Mesendoderm (in vitro differentiated cells): ENCODE measurements at regions not wholly inside any gene's neighbourhood (a gene's known extent, or its start where the extent isn't known, plus 50 kb on each side); places are given as distances from the start of the nearest gene placed in this dataset.
"Not testable (repeated sequence)": the region's sequence is repeated elsewhere in the genome, so short reads cannot be mapped to it uniquely, and the experiment has no call there.

ENCODE experiments used
- DNase-seq: peaks from one replicate; pipeline ENCODE4 v3.0.0; 2013
- H2AK5ac ChIP-seq: 2 replicates; pipeline ENCODE4 v1.6.1; 2013; ENCODE audit warnings: low read length, inconsistent platforms
- H2BK120ac ChIP-seq: 2 replicates; pipeline ENCODE4 v1.6.1; 2013; ENCODE audit warnings: low read depth, mild to moderate bottlenecking, low read length, moderate library complexity, mixed read lengths
- H2BK15ac ChIP-seq: replicated peaks from 2 replicates; pipeline ENCODE4 v1.6.1; 2013; ENCODE audit warnings: low read depth, mild to moderate bottlenecking, moderate library complexity
- H2BK5ac ChIP-seq: 2 replicates; pipeline ENCODE4 v1.6.1; 2013; ENCODE audit warnings: low read length, inconsistent platforms
- H3K18ac ChIP-seq: 2 replicates; pipeline ENCODE4 v1.6.1; 2013; ENCODE audit warnings: mild to moderate bottlenecking, low read length, mixed read lengths
- H3K23ac ChIP-seq: one replicate; pipeline ENCODE4 v1.6.1; 2013; ENCODE audit warnings: low read length
- H3K27ac ChIP-seq: 2 replicates; pipeline ENCODE4 v1.5.1; 2013; ENCODE audit warnings: low read depth, mild to moderate bottlenecking, inconsistent platforms, low read length, moderate library complexity
- H3K27me3 ChIP-seq: 2 replicates; pipeline ENCODE4 v1.6.1; 2013; ENCODE audit warnings: low read length, control low read depth, mild to moderate bottlenecking, inconsistent platforms; ENCODE audit not compliant: insufficient read depth, poor library complexity
- H3K36me3 ChIP-seq: 2 replicates; pipeline ENCODE4 v1.6.1; 2013; ENCODE audit warnings: low read length, inconsistent platforms; ENCODE audit not compliant: control insufficient read depth, insufficient read depth
- H3K4ac ChIP-seq: one replicate; pipeline ENCODE4 v1.6.1; 2013; ENCODE audit warnings: low read depth, mild to moderate bottlenecking, low read length, moderate library complexity
- H3K4me1 ChIP-seq: 2 replicates; pipeline ENCODE4 v1.6.1; 2013; ENCODE audit warnings: low read depth, low read length, inconsistent platforms; ENCODE audit not compliant: control insufficient read depth
- H3K4me2 ChIP-seq: 2 replicates; pipeline ENCODE4 v1.6.1; 2013; ENCODE audit warnings: low read length
- H3K4me3 ChIP-seq: 2 replicates; pipeline ENCODE4 v1.5.1; 2013; ENCODE audit warnings: mild to moderate bottlenecking, low read length
- H3K56ac ChIP-seq: one replicate; pipeline ENCODE4 v1.6.1; 2013; ENCODE audit warnings: low read length
- H3K79me1 ChIP-seq: 2 replicates; pipeline ENCODE4 v1.6.1; 2013; ENCODE audit warnings: low read length, inconsistent platforms
- H3K79me2 ChIP-seq: 2 replicates; pipeline ENCODE4 v1.6.1; 2013; ENCODE audit warnings: mild to moderate bottlenecking, low read length; ENCODE audit not compliant: control insufficient read depth, insufficient read depth
- H3K9ac ChIP-seq: 2 replicates; pipeline ENCODE4 v1.6.1; 2013; ENCODE audit warnings: low read length, inconsistent platforms
- H4K5ac ChIP-seq: one replicate; pipeline ENCODE4 v1.6.1; 2013; ENCODE audit warnings: low read length
- H4K8ac ChIP-seq: one replicate; pipeline ENCODE4 v1.6.1; 2013; ENCODE audit warnings: low read depth, mild to moderate bottlenecking, control low read depth, low read length, moderate library complexity
- WGBS: extraction: QIAGEN DNeasy Blood & Tissue Kit; methylation state at CpG from one replicate; pipeline ENCODE4 v1.1.7; 2013; ENCODE audit warnings: low lambda C conversion rate, missing lambda C conversion rate; ENCODE audit not compliant: insufficient coverage; ENCODE audit errors: extremely low coverage; 5-methylcytosine and 5-hydroxymethylcytosine counted together

DNA sequence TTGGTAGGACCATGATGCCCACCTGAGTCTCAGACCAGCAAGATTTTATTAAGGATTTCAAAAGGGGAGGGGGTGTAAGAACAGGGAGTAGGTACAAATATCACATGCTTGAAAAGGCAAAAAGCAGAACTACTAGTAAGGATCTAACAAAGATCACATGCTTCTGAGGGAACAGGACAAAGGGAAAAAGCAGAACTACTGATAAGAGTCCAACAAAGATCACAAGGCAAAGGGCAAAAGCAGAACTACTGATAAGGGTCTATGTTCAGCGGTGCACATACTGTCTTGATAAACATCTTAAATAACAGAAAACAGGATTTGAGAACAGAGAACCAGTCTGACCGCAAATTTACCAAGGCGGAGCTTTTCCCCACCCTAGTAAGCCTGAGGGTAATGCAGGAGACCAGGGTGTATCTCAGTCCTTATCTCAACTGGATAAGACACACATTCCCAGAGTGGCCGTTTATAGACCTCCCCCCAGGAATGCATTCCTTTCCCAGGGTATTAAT, 573.0 kb upstream of the CPXCR1 start:
- not testable (repeated sequence) for H3K79me2 ChIP-seq

DNA sequence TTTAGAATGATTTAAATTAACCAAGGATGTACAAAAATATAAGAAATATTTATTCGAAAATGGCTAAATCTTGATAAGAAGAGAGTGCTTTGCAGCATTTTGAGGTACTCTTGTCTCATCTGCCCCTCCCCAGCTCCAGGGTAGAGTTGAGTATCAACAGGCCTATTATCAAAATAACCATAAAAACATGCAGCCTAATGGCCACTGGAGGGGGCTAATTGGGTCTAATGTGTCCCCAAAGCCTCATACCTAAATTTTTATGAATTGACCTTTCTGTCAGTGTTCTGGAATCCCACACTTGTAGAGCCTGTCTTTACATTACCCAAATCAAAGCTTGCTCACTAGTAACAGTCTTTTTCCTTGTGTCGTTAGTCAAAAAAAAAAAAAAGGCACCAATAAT, 544.9 kb upstream of the CPXCR1 start:
- H3K79me2 ChIP-seq, result no peaks in the 10 kb centered on the region
- H3K4me1 ChIP-seq, result no peaks in the 10 kb centered on the region
- no peak overlapping the region for H3K56ac ChIP-seq
- H2BK120ac ChIP-seq, result no peak overlapping the region
- no peak overlapping the region for H2BK5ac ChIP-seq
- no peak overlapping the region for H3K23ac ChIP-seq
- no peak overlapping the region for H3K18ac ChIP-seq
- no peaks in the 10 kb centered on the region for H3K79me1 ChIP-seq
- peak; percentile 3 for DNase-seq
- no peaks in the 10 kb centered on the region for H3K36me3 ChIP-seq
- no peaks in the 10 kb centered on the region for H3K27me3 ChIP-seq
- WGBS, result no CpG with 5 or more reads among the region's 2 CpGs
- H4K8ac ChIP-seq, result no peak overlapping the region
- H4K5ac ChIP-seq, result no peak overlapping the region
- H3K9ac ChIP-seq, result no peak overlapping the region
- no peak overlapping the region for H3K4me3 ChIP-seq
- H3K27ac ChIP-seq, result no peak overlapping the region
- no peak overlapping the region for H2BK15ac ChIP-seq
- no peak overlapping the region for H3K4me2 ChIP-seq
- H2AK5ac ChIP-seq, result no peak overlapping the region
- H3K4ac ChIP-seq, result no peak overlapping the region

More for the DNA sequence above, 573.0 kb upstream of the CPXCR1 start:
- not testable (repeated sequence) for H3K36me3 ChIP-seq, H3K9ac ChIP-seq, H3K4me3 ChIP-seq, H2AK5ac ChIP-seq, H2BK120ac ChIP-seq, DNase-seq, H3K79me1 ChIP-seq, H3K23ac ChIP-seq, H2BK5ac ChIP-seq, H3K56ac ChIP-seq, H3K4me1 ChIP-seq, H2BK15ac ChIP-seq, H4K5ac ChIP-seq, H3K27ac ChIP-seq, H3K18ac ChIP-seq, H4K8ac ChIP-seq, H3K4ac ChIP-seq, H3K4me2 ChIP-seq, H3K27me3 ChIP-seq
- no CpG with 5 or more reads among the region's 4 CpGs for WGBS

DNA sequence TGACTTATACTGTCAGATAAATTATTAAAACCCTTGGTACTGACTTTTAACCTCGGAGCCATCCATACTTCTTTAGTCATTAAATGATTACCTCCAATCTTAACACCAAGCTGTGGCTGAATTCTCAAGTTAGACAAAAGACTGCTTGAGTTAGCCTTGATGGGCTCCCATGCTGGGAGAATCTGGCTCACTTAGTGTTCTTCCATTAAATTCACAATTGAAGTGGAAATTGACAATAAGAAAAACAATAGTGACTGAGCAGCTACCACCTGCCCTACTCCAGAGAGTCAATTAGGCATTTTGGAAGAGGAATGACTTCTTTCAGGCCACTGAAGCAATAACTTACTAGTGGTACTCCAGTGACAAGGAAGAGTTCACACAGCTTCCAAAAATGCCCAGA, 503.0 kb upstream of the CPXCR1 start:
- Histone ChIP-seq H4K5ac (no peak overlapping the region), H3K56ac (no peak overlapping the region), H3K4me3 (no peak overlapping the region), H2AK5ac (no peak overlapping the region), H2BK5ac (no peak overlapping the region), H2BK15ac (no peak overlapping the region), H2BK120ac (no peak overlapping the region), H3K27ac (no peak overlapping the region), H3K4me1 (no peaks in the 10 kb centered on the region), H3K4ac (no peak overlapping the region), H3K27me3 (no peaks in the 10 kb centered on the region), H3K9ac (no peak overlapping the region), H3K4me2 (no peak overlapping the region), H4K8ac (no peak overlapping the region), H3K79me1 (no peaks in the 10 kb centered on the region), H3K18ac (no peak overlapping the region), H3K23ac (no peak overlapping the region), H3K36me3 (no peaks in the 10 kb centered on the region), H3K79me2 (no peaks in the 10 kb centered on the region)
- DNase-seq, result no peak
- WGBS, result no CpG with 5 or more reads among the region's 1 CpG

DNA sequence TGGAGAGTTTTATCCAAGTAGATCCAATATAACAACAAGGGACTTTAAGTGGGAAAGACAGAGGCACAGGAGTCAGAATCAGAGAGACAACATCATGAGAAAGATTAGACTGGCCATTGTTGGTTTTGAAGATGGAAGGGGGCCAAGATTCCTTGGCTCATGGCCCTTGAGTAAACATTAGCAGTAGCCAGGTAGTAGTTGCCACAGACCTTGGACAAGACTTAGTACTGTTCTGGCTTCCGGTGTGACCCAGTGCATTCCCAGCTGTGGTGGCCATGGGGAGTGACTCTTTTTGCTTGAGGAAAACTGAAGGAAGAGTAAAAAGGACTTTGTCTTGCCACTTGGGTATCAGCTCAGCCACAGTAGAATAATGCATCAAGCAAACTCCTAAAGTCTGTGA, 462.2 kb upstream of the CPXCR1 start:
- no peak overlapping the region for H2BK120ac ChIP-seq
- no peak overlapping the region for H3K9ac ChIP-seq
- no peaks in the 10 kb centered on the region for H3K4me1 ChIP-seq
- no peak overlapping the region for H3K4me3 ChIP-seq
- H3K56ac ChIP-seq, result no peak overlapping the region
- H3K79me1 ChIP-seq, result no peaks in the 10 kb centered on the region
- no peaks in the 10 kb centered on the region for H3K36me3 ChIP-seq
- WGBS, result no CpG with 5 or more reads among the region's 1 CpG
- no peak overlapping the region for H2BK5ac ChIP-seq
- H3K27me3 ChIP-seq, result no peaks in the 10 kb centered on the region
- H4K8ac ChIP-seq, result no peak overlapping the region
- H2BK15ac ChIP-seq, result no peak overlapping the region
- H3K27ac ChIP-seq, result no peak overlapping the region
- no peak for DNase-seq
- no peak overlapping the region for H3K4ac ChIP-seq
- no peak overlapping the region for H3K18ac ChIP-seq
- H3K79me2 ChIP-seq, result no peaks in the 10 kb centered on the region
- no peak overlapping the region for H4K5ac ChIP-seq
- H3K4me2 ChIP-seq, result no peak overlapping the region
- no peak overlapping the region for H2AK5ac ChIP-seq
- no peak overlapping the region for H3K23ac ChIP-seq

DNA sequence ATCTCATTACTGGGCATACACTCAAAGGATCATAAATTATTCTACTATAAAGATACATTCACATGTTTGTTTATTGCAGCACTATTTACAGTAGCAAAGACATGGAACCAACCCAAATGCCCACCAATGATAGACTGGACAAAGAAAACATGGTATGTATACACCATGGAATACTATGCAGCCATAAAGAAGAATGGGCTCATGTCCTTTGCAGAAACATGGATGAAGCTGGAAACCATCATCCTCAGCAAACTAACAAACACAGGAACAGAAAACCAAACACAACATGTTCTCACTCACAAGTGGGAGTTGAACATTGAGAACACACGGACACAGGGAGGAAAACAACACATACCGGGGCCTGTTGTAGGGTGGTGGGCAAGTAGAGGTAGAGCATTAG, 433.1 kb upstream of the CPXCR1 start:
- not testable (repeated sequence) for H2BK120ac ChIP-seq, H4K8ac ChIP-seq, H3K56ac ChIP-seq, H3K18ac ChIP-seq, H3K79me1 ChIP-seq, H3K79me2 ChIP-seq, H4K5ac ChIP-seq, H3K27ac ChIP-seq, H3K4me2 ChIP-seq, H3K4me1 ChIP-seq, H3K4me3 ChIP-seq, H2AK5ac ChIP-seq, H2BK5ac ChIP-seq, H3K4ac ChIP-seq, DNase-seq, H2BK15ac ChIP-seq, H3K23ac ChIP-seq, H3K36me3 ChIP-seq, H3K9ac ChIP-seq, H3K27me3 ChIP-seq
- no CpG with 5 or more reads among the region's 2 CpGs for WGBS

DNA sequence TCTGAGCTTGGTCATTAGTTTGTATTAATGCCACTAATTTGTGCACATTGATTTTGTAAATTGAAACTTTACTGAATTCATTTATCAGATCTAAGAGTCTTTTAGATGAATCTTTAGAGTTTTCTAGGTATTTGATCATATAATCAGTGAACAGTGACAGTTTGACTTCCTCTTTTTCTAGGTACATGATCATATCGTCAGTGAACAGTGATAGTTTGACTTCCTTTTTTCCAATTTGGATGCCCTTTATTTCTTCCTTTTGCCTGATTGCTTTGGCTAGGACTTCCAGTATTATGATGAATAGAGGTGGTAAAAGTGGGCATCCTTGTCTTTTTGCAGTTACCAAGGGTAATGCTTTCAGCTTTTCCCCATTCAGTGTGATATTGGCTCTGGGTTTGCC, 421.4 kb upstream of the CPXCR1 start:
- no peak overlapping the region for H3K23ac ChIP-seq
- WGBS, result no CpG with 5 or more reads among the region's 1 CpG
- no peak overlapping the region for H3K4me2 ChIP-seq
- H2BK5ac ChIP-seq, result no peak overlapping the region
- H2AK5ac ChIP-seq, result no peak overlapping the region
- H3K4me3 ChIP-seq, result no peak overlapping the region
- no peaks in the 10 kb centered on the region for H3K79me2 ChIP-seq
- H3K4me1 ChIP-seq, result no peaks in the 10 kb centered on the region
- no peak overlapping the region for H2BK120ac ChIP-seq
- no peak overlapping the region for H3K18ac ChIP-seq
- no peak overlapping the region for H3K9ac ChIP-seq
- no peaks in the 10 kb centered on the region for H3K36me3 ChIP-seq
- H2BK15ac ChIP-seq, result no peak overlapping the region
- H4K8ac ChIP-seq, result no peak overlapping the region
- no peak for DNase-seq
- no peaks in the 10 kb centered on the region for H3K79me1 ChIP-seq
- H4K5ac ChIP-seq, result no peak overlapping the region
- no peak overlapping the region for H3K56ac ChIP-seq
- no peak overlapping the region for H3K27ac ChIP-seq
- no peak overlapping the region for H3K4ac ChIP-seq
- H3K27me3 ChIP-seq, result no peaks in the 10 kb centered on the region
